T-helper 1 cell (primary cell): ENCODE measurements at regions not wholly inside any gene's neighbourhood (a gene's known extent, or its start where the extent isn't known, plus 50 kb on each side); places are given as distances from the start of the nearest gene placed in this dataset.

Experiments
- DNase-seq, 5 donors: peaks; one replicate each; pipeline ENCODE4 v3.0.0-alpha.2; 2012 to 2020

- no peak for DNase-seq
Observed at GRCh38 chr2:12971581-12972365, 255.0 kb downstream of the TRIB2 start.

- DNase-seq = no peak
Observed at GRCh38 chr2:12978066-12978835, 261.5 kb downstream of the TRIB2 start.

- DNase-seq = no peak
Observed at GRCh38 chr2:12979066-12979465, 262.3 kb downstream of the TRIB2 start.

DNA sequence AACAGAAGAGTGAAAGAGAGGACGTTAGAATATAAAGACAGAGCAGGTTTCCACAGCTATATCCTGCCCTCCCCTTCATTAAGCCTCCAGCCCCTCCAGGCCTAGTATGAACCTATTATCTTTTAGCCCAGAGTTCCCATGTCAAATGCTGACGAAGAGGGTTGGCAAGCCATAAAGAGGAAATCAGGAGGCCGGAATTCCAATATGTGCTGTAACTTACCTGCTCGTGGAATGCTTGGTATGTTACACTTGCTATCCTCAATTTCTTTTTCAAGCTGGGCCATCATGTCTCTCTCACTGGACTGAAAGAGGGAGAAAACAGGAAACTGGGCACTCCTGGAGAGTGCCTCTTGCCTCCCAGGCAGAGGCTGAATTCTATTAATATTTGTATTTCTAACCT is 264.1 kb downstream of the TRIB2 start:
- DNase-seq = no peak

DNA sequence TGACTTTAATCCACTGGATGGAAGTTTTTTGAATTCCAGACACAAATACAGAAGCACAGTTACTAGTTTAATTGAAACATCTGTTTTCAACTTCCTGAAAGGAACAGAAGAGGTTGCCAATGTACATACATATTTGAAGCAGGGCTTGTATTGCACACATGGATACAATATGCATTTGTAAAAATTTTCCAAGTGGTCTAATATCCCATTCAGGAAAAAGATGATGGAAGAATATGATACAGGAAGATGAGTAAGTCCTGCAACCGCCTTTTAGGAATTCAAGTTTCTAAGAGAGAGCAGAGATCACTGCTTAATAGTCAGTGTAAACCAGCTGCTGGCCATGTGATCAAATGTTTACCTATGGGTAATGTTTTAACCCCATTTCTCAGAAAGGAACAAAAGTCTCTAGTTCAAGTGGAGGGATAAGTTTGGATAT is 265.4 kb downstream of the TRIB2 start:
- DNase-seq = no peak

DNA sequence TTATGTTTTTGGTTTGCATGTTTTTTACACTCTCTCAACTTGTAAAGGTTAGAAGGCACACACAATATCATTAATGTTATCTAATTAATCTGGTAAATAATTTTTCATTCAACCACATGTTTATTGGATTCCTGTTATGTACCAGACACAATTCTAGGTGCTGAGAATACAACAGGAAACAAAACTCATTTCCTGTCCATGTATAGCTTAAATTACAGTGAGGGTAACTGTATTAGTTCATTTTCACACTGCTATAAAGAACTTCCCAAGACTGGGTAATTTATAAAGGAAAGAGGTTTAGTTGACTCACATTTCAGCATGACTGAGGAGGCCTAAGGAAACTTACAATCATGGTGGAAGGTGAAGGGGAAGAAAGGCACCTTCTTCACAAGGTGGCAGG is 270.5 kb downstream of the TRIB2 start:
- no peak for DNase-seq

DNA sequence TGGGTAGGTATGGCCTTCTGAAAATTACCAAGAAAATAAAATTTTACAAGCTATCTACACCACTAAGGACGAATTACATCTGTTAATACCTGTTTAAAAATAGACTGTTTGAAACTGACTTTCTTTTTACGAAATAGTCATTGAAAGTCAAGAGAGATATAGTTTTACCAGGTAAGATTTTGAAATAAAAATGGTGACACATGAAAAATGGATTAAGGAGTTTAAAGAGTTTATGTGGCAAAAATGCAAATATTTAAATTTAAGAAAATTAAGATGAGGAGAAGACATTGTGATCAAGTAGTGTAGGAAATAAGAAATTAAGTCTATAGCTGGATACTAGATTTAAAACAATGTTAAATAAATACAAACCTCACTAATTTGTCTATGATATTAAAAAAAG is 271.5 kb downstream of the TRIB2 start:
- no peak for DNase-seq

GRCh38 chr2:12990523-12990922 is 273.8 kb downstream of the TRIB2 start:
- DNase-seq = no peak

- DNase-seq = no peak
Observed at GRCh38 chr2:12998685-12999084, 281.9 kb downstream of the TRIB2 start.

DNA sequence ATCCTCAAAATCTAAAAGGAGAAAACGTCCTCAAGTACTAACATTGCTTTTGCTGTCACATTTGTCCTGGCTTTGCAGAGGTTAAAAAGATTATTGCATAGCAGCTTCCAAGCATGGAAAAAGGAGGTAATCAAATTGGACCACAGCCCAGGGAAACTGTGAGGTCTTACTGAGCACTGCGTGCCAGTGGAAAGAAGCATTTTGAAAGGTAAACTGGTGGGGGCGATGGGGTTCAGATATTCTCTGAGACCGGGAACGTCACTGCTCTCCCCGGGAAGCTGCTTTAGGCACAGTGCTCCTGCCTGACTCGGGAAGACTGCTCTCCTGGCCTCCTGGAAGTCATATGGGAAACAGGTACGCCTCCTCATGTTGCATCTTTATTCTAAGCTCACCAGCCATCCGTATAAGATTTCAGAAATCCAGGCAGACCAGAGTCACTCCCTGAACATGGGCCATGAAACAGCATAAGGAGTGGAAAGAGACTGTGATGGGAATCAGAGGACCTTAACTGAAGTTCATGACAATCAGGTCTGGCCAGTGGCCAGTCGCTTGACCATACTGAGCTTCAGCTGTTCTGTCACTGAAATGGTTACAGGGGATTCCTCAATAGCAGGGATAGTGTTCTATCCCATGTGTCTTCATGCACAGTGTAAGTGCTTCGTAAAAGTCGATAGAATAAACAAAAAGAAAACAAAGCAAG is 284.1 kb downstream of the TRIB2 start:
- no peak for DNase-seq

- DNase-seq = no peak
Observed at GRCh38 chr2:13001408-13001807, 284.7 kb downstream of the TRIB2 start.

- DNase-seq = no peak
Observed at GRCh38 chr2:13002536-13003331, 286.0 kb downstream of the TRIB2 start.

DNA sequence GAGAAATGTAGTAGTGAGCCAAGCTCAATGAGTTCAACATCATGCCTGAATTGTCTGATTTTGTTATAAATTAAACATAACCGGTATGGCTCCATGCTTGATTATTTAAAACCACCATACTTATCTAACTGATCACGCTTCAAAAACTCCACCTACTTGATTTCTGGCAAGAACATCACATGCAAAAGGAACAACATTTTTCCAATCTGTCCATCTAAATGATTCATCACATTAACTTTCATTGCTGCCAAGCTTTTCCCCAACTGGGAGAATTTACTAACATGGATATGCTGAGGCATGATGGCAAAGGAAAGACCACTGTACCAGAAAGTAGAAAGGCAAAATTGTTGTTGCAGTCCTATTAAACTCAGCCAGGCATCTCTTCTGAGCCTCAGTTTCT is 286.8 kb downstream of the TRIB2 start:
- DNase-seq = no peak

DNA sequence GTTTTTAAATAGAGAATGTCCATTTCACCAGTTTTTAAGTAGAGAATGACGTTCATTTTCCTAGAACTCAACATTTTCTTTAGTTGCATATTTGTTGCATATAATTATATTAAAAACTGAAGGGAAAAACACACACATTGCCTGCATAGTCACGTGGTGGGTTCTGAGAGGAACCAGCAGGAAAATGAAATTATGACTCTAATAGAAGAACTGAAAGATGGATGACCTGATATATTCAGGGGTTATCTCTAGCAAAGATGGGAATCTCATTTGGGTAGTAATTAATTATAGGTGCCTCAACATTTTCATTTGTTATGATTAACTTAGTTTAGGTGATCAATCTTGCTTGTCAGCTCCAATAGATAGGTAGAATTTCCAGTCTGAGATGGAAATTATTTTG is 288.3 kb downstream of the TRIB2 start:
- DNase-seq = no peak

- no peak for DNase-seq
Observed at GRCh38 chr2:13005761-13006335, 289.1 kb downstream of the TRIB2 start.

DNA sequence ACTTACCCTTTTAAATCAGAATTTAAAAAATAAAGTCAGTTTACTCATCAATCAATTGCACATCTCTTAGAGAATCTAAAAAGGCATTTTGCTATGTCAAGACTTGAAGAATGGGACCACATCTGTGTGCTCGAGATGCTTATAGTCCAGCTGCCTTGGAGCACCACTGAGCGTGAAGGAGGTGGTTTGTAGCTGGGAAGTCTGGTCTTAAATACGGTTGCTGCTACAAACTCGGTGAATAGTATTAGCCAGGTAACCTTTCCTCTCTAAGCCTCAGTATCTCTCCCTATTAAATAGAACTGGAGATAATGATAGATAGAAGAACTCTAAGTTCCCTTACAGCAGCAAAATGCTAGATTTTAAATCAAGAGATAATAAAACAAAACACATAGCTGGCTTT is 289.7 kb downstream of the TRIB2 start:
- no peak for DNase-seq

DNA sequence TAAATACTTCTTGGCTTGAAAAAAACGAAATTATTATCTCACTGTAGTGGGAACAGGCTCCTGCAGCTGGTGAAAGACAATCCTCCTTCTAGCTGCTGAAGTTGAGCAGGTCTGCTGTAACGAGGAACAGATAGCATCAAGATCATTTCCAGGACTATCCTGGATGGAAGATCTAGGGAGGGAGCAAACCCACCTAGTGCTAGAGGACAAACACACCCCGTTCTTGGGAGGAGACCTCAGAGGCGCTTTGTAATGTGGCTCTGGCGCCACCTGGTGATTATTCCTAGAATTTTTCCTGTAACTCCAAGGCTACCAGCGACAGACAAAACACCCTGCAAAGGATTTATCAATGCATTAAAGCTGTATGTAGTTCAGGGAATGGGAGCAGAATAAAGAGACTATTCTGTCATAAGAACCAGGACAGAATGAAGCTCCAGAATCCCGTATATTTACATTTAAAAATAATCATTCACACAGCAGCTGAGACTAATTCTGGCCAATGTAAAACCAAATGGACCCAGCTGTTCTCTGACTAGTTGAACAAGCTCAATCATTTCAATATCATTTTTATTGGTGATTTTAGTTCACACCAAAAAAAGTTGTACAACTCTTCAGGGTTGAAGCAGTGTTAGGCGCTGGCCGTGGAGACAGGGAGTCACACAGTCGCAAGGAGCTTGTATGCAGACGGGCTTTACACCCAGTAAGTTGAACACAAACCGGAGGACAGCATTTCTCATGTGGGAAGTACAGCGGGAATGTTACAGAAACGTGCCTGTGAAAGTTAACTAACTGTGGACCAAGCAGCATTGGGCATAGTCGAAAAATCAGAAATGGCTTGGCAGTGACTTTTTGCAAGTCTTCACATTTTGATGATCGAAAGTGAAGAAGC is 290.3 kb downstream of the TRIB2 start:
- peak; percentile 9 to 59 (median 46) for DNase-seq

- no peak for DNase-seq
Observed at GRCh38 chr2:13009027-13009642, 292.4 kb downstream of the TRIB2 start.

- DNase-seq = no peak
Observed at GRCh38 chr2:13010283-13010682, 293.5 kb downstream of the TRIB2 start.

- no peak for DNase-seq
Observed at GRCh38 chr2:13014783-13015182, 298.0 kb downstream of the TRIB2 start.
